GM23338 (cell line): ENCODE measurements at regions not wholly inside any gene's neighbourhood (a gene's known extent, or its start where the extent isn't known, plus 50 kb on each side); places are given as distances from the start of the nearest gene placed in this dataset.

Experiments
- CREB1 ChIP-seq: fragments of 250-450 bp; sonication (Bioruptor Pico); IDR thresholded peaks from 2 replicates; pipeline ENCODE4 v1.5.0; 2020; ENCODE audit warnings: low read depth, mild to moderate bottlenecking, moderate library complexity
- ETS1 ChIP-seq: IDR thresholded peaks from 2 replicates; pipeline ENCODE4 v1.6.1; 2016; ENCODE audit warnings: antibody characterized with exemption
- EZH2 ChIP-seq: fragments of 200-600 bp; sonication (generic); IDR thresholded peaks from one replicate; pipeline ENCODE4 v1.8.0; 2017; ENCODE audit warnings: antibody characterized with exemption, mild to moderate bottlenecking, low read depth; ENCODE audit not compliant: unreplicated experiment
- EZH2phosphoT487 ChIP-seq: fragments of 200-600 bp; sonication (generic); IDR thresholded peaks from one replicate; pipeline ENCODE4 v1.8.1; 2018; ENCODE audit warnings: antibody characterized with exemption; ENCODE audit not compliant: unreplicated experiment
- JUNB ChIP-seq: IDR thresholded peaks from one replicate; pipeline ENCODE4 v1.6.1; 2016; ENCODE audit warnings: antibody characterized with exemption; ENCODE audit not compliant: unreplicated experiment
- NANOG ChIP-seq: IDR thresholded peaks from 2 replicates; pipeline ENCODE4 v1.6.1; 2016; ENCODE audit warnings: antibody characterized with exemption, borderline replicate concordance
- POLR2AphosphoS5 ChIP-seq: IDR thresholded peaks from 2 replicates; pipeline ENCODE4 v1.6.1; 2016; ENCODE audit warnings: antibody characterized with exemption, low read depth
- STAT1 ChIP-seq: IDR thresholded peaks from one replicate; pipeline ENCODE4 v1.6.1; 2016; ENCODE audit warnings: antibody characterized with exemption; ENCODE audit not compliant: unreplicated experiment
- ZNF114 ChIP-seq: fragments of 250-450 bp; sonication (Bioruptor Pico); IDR thresholded peaks from 2 replicates; pipeline ENCODE4 v1.5.0; 2020; ENCODE audit warnings: mild to moderate bottlenecking, moderate library complexity
- ZNF331 ChIP-seq: fragments of 250-450 bp; sonication (Bioruptor Pico); IDR thresholded peaks from 2 replicates; pipeline ENCODE4 v1.5.0; 2020; ENCODE audit warnings: low read depth, mild to moderate bottlenecking, moderate library complexity
- TF ChIP-seq, protein P1 (sequence below), 2 experiments: fragments of 200-600 bp in 1 of 2; sonication (generic) in 1 of 2; conservative IDR thresholded peaks; 2 replicates each; pipeline versions ENCODE4 v1.5.1 to v1.6.1; 2016 to 2017; ENCODE audit warnings: antibody characterized with exemption in 2 of 2, low read depth in 2 of 2, mild to moderate bottlenecking in 2 of 2, moderate library complexity in 1 of 2
- TF ChIP-seq, protein P2 (sequence below): IDR thresholded peaks from one replicate; pipeline ENCODE4 v1.6.1; 2018; ENCODE audit warnings: antibody characterized with exemption; ENCODE audit not compliant: unreplicated experiment
- TF ChIP-seq, protein P3 (sequence below): fragments of 250-450 bp; sonication (Bioruptor Pico); IDR thresholded peaks from 2 replicates; pipeline ENCODE4 v1.5.0; 2020; ENCODE audit warnings: mild to moderate bottlenecking, moderate library complexity

DNA sequence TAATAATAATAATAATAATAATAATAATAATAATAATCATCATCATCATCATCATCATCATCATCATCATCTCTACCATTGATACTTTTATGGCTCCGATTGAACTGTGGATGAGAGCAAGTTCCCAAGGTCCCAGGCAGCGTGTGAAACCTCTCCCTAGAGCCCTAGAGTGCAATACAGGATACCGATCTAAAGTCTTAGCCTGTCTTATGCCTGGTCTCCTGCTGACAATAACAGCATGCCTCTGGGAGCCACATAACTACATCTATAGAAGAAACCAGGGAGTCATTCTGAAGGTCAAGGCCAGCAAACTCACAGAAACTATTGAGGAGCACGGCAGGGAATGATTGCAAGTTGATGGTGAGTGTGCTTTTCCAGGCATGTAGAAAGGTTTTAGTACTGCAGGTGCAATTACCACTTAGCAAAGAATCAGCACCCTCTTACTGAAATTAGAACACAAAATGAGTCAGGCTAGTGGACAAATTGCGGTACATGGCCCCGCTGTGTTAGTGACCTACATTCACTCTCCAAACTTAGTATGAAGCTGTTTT is 457.2 kb upstream of the CDH20 start:
- no peak for TF ChIP-seq EZH2
- TF ChIP-seq, protein P1, sequence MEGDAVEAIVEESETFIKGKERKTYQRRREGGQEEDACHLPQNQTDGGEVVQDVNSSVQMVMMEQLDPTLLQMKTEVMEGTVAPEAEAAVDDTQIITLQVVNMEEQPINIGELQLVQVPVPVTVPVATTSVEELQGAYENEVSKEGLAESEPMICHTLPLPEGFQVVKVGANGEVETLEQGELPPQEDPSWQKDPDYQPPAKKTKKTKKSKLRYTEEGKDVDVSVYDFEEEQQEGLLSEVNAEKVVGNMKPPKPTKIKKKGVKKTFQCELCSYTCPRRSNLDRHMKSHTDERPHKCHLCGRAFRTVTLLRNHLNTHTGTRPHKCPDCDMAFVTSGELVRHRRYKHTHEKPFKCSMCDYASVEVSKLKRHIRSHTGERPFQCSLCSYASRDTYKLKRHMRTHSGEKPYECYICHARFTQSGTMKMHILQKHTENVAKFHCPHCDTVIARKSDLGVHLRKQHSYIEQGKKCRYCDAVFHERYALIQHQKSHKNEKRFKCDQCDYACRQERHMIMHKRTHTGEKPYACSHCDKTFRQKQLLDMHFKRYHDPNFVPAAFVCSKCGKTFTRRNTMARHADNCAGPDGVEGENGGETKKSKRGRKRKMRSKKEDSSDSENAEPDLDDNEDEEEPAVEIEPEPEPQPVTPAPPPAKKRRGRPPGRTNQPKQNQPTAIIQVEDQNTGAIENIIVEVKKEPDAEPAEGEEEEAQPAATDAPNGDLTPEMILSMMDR (conservative IDR thresholded peaks at IDR 0.05; ENCODE audit: low read depth in 2 of 2) = no peak
- TF ChIP-seq EZH2phosphoT487 = no peak
- no peak for TF ChIP-seq NANOG
- no peak for TF ChIP-seq POLR2AphosphoS5
- TF ChIP-seq ZNF114 (CRISPR knock-in tag) = no peak
- no peak for TF ChIP-seq ZNF331 (CRISPR knock-in tag)
- no peak for TF ChIP-seq CREB1 (CRISPR knock-in tag)
- TF ChIP-seq, protein P2, sequence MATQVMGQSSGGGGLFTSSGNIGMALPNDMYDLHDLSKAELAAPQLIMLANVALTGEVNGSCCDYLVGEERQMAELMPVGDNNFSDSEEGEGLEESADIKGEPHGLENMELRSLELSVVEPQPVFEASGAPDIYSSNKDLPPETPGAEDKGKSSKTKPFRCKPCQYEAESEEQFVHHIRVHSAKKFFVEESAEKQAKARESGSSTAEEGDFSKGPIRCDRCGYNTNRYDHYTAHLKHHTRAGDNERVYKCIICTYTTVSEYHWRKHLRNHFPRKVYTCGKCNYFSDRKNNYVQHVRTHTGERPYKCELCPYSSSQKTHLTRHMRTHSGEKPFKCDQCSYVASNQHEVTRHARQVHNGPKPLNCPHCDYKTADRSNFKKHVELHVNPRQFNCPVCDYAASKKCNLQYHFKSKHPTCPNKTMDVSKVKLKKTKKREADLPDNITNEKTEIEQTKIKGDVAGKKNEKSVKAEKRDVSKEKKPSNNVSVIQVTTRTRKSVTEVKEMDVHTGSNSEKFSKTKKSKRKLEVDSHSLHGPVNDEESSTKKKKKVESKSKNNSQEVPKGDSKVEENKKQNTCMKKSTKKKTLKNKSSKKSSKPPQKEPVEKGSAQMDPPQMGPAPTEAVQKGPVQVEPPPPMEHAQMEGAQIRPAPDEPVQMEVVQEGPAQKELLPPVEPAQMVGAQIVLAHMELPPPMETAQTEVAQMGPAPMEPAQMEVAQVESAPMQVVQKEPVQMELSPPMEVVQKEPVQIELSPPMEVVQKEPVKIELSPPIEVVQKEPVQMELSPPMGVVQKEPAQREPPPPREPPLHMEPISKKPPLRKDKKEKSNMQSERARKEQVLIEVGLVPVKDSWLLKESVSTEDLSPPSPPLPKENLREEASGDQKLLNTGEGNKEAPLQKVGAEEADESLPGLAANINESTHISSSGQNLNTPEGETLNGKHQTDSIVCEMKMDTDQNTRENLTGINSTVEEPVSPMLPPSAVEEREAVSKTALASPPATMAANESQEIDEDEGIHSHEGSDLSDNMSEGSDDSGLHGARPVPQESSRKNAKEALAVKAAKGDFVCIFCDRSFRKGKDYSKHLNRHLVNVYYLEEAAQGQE = no peak
- no peak for TF ChIP-seq STAT1
- TF ChIP-seq JUNB = no peak
- no peak for TF ChIP-seq ETS1
- TF ChIP-seq, protein P3, sequence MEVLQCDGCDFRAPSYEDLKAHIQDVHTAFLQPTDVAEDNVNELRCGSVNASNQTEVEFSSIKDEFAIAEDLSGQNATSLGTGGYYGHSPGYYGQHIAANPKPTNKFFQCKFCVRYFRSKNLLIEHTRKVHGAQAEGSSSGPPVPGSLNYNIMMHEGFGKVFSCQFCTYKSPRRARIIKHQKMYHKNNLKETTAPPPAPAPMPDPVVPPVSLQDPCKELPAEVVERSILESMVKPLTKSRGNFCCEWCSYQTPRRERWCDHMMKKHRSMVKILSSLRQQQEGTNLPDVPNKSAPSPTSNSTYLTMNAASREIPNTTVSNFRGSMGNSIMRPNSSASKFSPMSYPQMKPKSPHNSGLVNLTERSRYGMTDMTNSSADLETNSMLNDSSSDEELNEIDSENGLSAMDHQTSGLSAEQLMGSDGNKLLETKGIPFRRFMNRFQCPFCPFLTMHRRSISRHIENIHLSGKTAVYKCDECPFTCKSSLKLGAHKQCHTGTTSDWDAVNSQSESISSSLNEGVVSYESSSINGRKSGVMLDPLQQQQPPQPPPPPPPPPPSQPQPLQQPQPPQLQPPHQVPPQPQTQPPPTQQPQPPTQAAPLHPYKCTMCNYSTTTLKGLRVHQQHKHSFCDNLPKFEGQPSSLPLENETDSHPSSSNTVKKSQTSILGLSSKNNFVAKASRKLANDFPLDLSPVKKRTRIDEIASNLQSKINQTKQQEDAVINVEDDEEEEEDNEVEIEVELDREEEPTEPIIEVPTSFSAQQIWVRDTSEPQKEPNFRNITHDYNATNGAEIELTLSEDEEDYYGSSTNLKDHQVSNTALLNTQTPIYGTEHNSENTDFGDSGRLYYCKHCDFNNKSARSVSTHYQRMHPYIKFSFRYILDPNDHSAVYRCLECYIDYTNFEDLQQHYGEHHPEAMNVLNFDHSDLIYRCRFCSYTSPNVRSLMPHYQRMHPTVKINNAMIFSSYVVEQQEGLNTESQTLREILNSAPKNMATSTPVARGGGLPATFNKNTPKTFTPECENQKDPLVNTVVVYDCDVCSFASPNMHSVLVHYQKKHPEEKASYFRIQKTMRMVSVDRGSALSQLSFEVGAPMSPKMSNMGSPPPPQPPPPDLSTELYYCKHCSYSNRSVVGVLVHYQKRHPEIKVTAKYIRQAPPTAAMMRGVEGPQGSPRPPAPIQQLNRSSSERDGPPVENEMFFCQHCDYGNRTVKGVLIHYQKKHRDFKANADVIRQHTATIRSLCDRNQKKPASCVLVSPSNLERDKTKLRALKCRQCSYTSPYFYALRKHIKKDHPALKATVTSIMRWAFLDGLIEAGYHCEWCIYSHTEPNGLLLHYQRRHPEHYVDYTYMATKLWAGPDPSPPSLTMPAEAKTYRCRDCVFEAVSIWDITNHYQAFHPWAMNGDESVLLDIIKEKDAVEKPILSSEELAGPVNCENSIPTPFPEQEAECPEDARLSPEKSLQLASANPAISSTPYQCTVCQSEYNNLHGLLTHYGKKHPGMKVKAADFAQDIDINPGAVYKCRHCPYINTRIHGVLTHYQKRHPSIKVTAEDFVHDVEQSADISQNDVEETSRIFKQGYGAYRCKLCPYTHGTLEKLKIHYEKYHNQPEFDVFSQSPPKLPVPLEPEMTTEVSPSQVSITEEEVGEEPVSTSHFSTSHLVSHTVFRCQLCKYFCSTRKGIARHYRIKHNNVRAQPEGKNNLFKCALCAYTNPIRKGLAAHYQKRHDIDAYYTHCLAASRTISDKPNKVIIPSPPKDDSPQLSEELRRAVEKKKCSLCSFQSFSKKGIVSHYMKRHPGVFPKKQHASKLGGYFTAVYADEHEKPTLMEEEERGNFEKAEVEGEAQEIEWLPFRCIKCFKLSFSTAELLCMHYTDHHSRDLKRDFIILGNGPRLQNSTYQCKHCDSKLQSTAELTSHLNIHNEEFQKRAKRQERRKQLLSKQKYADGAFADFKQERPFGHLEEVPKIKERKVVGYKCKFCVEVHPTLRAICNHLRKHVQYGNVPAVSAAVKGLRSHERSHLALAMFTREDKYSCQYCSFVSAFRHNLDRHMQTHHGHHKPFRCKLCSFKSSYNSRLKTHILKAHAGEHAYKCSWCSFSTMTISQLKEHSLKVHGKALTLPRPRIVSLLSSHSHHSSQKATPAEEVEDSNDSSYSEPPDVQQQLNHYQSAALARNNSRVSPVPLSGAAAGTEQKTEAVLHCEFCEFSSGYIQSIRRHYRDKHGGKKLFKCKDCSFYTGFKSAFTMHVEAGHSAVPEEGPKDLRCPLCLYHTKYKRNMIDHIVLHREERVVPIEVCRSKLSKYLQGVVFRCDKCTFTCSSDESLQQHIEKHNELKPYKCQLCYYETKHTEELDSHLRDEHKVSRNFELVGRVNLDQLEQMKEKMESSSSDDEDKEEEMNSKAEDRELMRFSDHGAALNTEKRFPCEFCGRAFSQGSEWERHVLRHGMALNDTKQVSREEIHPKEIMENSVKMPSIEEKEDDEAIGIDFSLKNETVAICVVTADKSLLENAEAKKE = no peak
